ENCODE measurements at regions not wholly inside any gene's neighbourhood (a gene's known extent, or its start where the extent isn't known, plus 50 kb on each side); places are given as distances from the start of the nearest gene placed in this dataset.

DNA sequence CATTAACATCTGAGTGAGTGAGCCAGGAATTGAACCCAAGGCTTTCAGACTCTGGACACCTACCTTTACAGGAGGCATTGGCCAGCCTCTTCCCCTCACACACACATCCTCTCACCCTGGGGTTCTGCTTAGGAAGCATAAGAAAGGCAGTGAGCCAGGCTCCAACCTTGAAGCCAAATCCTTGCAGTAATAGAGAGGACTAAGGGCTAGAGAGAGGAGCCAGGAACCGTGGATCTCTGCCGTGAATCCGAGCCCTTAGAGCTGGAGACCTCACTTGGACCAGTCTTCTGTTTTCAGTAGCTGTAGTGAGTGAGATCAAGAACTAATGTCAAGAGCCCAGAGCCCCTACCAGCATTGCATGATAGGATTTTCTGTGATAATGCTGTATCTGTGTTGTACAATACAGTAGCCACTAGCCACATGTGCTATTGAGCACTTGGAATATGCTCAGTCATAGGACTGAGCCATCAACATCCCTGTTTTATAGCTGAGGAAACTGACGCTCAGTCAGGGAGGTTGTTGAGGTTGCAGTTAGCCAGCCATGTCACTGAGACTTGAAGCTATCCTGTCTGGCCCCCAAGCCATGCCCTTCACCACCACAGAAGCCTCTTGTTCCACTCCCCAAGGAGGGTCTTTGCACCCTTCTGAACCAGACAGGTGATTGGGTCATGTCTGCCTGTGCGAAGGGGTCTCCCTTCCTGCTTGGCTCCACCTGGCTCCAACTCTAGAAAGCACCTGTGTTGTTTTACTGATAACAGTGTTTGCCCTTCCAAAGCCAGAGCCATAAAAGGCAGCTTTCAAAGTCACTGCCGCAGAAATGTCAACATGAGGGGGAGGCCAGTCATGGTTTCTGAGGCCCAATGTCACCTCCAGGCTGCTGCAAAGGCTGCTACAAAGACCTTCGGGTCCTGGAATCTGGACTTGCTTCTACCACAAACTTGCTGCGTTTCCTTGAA, 101.1 kb upstream of the JUN start:
- in situ Hi-C loops (cut with HindIII; ENCODE audit: low pct_ligation_motif_present, low pct_unique_long_range_greater_than_20kb, low sequenced_read_pairs): no loop called here
- no peak for DNase-seq

GRCh38 chr1:58885998-58886397, 102.2 kb upstream of the JUN start:
- no peak for DNase-seq
- in situ Hi-C loops (cut with HindIII; ENCODE audit: low pct_ligation_motif_present, low pct_unique_long_range_greater_than_20kb, low sequenced_read_pairs): no loop called here

- DNase-seq: no peak
- in situ Hi-C loops (cut with HindIII; ENCODE audit: low pct_ligation_motif_present, low pct_unique_long_range_greater_than_20kb, low sequenced_read_pairs): no loop called here
Measured at GRCh38 chr1:58886611-58887010, 102.8 kb upstream of the JUN start.

GRCh38 chr1:58887059-58887458, 103.2 kb upstream of the JUN start:
- DNase-seq: no peak
- in situ Hi-C loops (cut with HindIII; ENCODE audit: low pct_ligation_motif_present, low pct_unique_long_range_greater_than_20kb, low sequenced_read_pairs): no loop called here

- no peak for DNase-seq
- in situ Hi-C loops (cut with HindIII; ENCODE audit: low pct_ligation_motif_present, low pct_unique_long_range_greater_than_20kb, low sequenced_read_pairs): no loop called here
Measured at GRCh38 chr1:58888833-58889232, 105.0 kb upstream of the JUN start.

- DNase-seq: no peak
- in situ Hi-C loops (cut with HindIII; ENCODE audit: low pct_ligation_motif_present, low pct_unique_long_range_greater_than_20kb, low sequenced_read_pairs): no loop called here
Measured at GRCh38 chr1:58890113-58890512, 106.3 kb upstream of the JUN start.

- DNase-seq: no peak
- in situ Hi-C loops (cut with HindIII; ENCODE audit: low pct_ligation_motif_present, low pct_unique_long_range_greater_than_20kb, low sequenced_read_pairs): no loop called here
Measured at GRCh38 chr1:58890609-58891008, 106.8 kb upstream of the JUN start.

- in situ Hi-C loops (cut with HindIII; ENCODE audit: low pct_ligation_motif_present, low pct_unique_long_range_greater_than_20kb, low sequenced_read_pairs): no loop called here
- no peak for DNase-seq
Measured at GRCh38 chr1:58891347-58891746, 107.5 kb upstream of the JUN start.

GRCh38 chr1:58893257-58893869, 109.5 kb upstream of the JUN start:
- no peak for DNase-seq
- in situ Hi-C loops (cut with HindIII; ENCODE audit: low pct_ligation_motif_present, low pct_unique_long_range_greater_than_20kb, low sequenced_read_pairs): no loop called here

- in situ Hi-C loops (cut with HindIII; ENCODE audit: low pct_ligation_motif_present, low pct_unique_long_range_greater_than_20kb, low sequenced_read_pairs): no loop called here
- DNase-seq: no peak
Measured at GRCh38 chr1:58895082-58895481, 111.2 kb upstream of the JUN start.

- in situ Hi-C loops (cut with HindIII; ENCODE audit: low pct_ligation_motif_present, low pct_unique_long_range_greater_than_20kb, low sequenced_read_pairs): no loop called here
- no peak for DNase-seq
Measured at GRCh38 chr1:58895559-58896145, 111.8 kb upstream of the JUN start.

- no peak for DNase-seq
- in situ Hi-C loops (cut with HindIII; ENCODE audit: low pct_ligation_motif_present, low pct_unique_long_range_greater_than_20kb, low sequenced_read_pairs): no loop called here
Measured at GRCh38 chr1:58896246-58897183, 112.7 kb upstream of the JUN start.

GRCh38 chr1:58898739-58899586, 115.1 kb upstream of the JUN start:
- DNase-seq: no peak
- in situ Hi-C loops (cut with HindIII; ENCODE audit: low pct_ligation_motif_present, low pct_unique_long_range_greater_than_20kb, low sequenced_read_pairs): no loop called here

- DNase-seq: no peak
- in situ Hi-C loops (cut with HindIII; ENCODE audit: low pct_ligation_motif_present, low pct_unique_long_range_greater_than_20kb, low sequenced_read_pairs): no loop called here
Measured at GRCh38 chr1:58899587-58900271, 115.9 kb upstream of the JUN start.

DNA sequence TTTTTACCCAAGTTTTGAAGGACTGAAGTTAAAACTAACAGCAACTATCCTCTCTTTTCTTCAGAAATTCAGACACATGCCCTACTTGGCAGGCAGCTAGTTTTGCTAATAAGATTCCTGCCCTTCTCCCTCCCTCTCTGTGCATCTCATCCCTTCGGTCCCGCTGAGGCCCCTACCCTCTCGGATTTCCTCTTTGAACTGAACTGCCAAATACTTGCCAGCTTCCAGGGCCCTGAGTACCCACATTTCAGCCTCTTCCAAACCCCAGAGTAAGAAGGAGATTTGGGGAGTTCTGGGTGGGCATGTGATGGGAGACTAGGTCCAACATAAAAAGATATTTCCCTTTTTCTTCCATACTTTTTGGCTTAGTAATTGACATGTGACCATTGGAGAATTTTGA, 116.5 kb upstream of the JUN start:
- no peak for DNase-seq

DNA sequence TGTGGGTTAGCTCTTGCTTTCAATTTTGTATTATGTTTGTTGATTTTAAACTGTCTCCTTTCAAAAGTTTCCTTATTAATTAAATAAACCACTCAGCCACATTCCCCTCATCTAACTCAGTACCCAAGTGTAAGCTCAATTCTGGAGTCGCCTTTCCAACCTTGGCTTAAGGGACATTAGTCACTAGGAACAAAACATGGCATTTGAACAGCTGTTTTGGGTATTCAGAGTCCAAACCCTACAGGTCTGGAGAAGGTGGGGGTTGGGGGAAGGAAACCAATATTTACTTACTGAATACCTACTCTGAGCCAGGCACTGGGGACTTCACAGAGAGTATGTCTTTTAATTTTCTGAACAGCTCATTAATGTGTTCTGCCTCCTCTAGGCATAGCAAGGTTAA, 117.2 kb upstream of the JUN start:
- no peak for DNase-seq
- in situ Hi-C loops (cut with HindIII; ENCODE audit: low pct_ligation_motif_present, low pct_unique_long_range_greater_than_20kb, low sequenced_read_pairs): no loop called here

More for the DNA sequence above, 116.5 kb upstream of the JUN start:
- in situ Hi-C loops (cut with HindIII; ENCODE audit: low pct_ligation_motif_present, low pct_unique_long_range_greater_than_20kb, low sequenced_read_pairs): no loop called here

- in situ Hi-C loops (cut with HindIII; ENCODE audit: low pct_ligation_motif_present, low pct_unique_long_range_greater_than_20kb, low sequenced_read_pairs): no loop called here
- DNase-seq: no peak
Measured at GRCh38 chr1:58902830-58903513, 119.1 kb upstream of the JUN start.
